Neuronal stem cell (in vitro differentiated cells): ENCODE measurements at regions not wholly inside any gene's neighbourhood (a gene's known extent, or its start where the extent isn't known, plus 50 kb on each side); places are given as distances from the start of the nearest gene placed in this dataset.

Experiments used
- DNase-seq: peaks from one replicate; pipeline ENCODE4 v3.0.0-alpha.2; 2013; ENCODE audit warnings: low spot score
- H2AFZ ChIP-seq: one replicate; pipeline ENCODE4 v1.6.1; 2013; ENCODE audit warnings: mild to moderate bottlenecking, low read length, inconsistent platforms
- H2AK5ac ChIP-seq: 2 replicates; pipeline ENCODE4 v1.6.1; 2013; ENCODE audit warnings: low read depth, mild to moderate bottlenecking, inconsistent platforms, low read length, moderate library complexity, mixed read lengths
- H2BK120ac ChIP-seq: 2 replicates; pipeline ENCODE4 v1.6.1; 2013; ENCODE audit warnings: low read depth, mild to moderate bottlenecking, inconsistent platforms, low read length, moderate library complexity, mixed read lengths
- H2BK12ac ChIP-seq: one replicate; pipeline ENCODE4 v1.6.1; 2013; ENCODE audit warnings: low read length, inconsistent platforms
- H2BK15ac ChIP-seq: 2 replicates; pipeline ENCODE4 v1.6.1; 2013; ENCODE audit warnings: mild to moderate bottlenecking, low read length, inconsistent platforms, mixed read lengths
- H2BK5ac ChIP-seq: one replicate; pipeline ENCODE4 v1.6.1; 2013; ENCODE audit warnings: inconsistent platforms, mild to moderate bottlenecking, low read length, moderate library complexity
- H3K14ac ChIP-seq: one replicate; pipeline ENCODE4 v1.6.1; 2013; ENCODE audit warnings: low read length, inconsistent platforms
- H3K18ac ChIP-seq: 2 replicates; pipeline ENCODE4 v1.6.1; 2013; ENCODE audit warnings: low read length, inconsistent platforms
- H3K23ac ChIP-seq: 2 replicates; pipeline ENCODE4 v1.6.1; 2013; ENCODE audit warnings: low read depth, mild to moderate bottlenecking, mixed read lengths, low read length, inconsistent platforms; ENCODE audit not compliant: poor library complexity
- H3K27ac ChIP-seq: replicated peaks from 3 replicates; pipeline ENCODE4 v1.5.1; 2013; ENCODE audit warnings: low read length, inconsistent platforms
- H3K27me3 ChIP-seq, 3 experiments: 2 replicates each; pipeline ENCODE4 v1.6.1; 2013; ENCODE audit warnings: low read length in 3 of 3, mild to moderate bottlenecking in 2 of 3, inconsistent platforms in 1 of 3, low read depth in 1 of 3, mixed read lengths in 1 of 3, moderate library complexity in 1 of 3; ENCODE audit not compliant: control insufficient read depth in 3 of 3, insufficient read depth in 3 of 3
- H3K36me3 ChIP-seq, 2 donors: replicated peaks in 1 of 2; 2 replicates each; pipeline ENCODE4 v1.6.1; 2013; ENCODE audit warnings: low read length in 2 of 2; ENCODE audit not compliant: control insufficient read depth in 2 of 2, insufficient read depth in 2 of 2
- H3K4ac ChIP-seq: 2 replicates; pipeline ENCODE4 v1.6.1; 2013; ENCODE audit warnings: inconsistent platforms, mild to moderate bottlenecking, low read length, moderate library complexity
- H3K4me1 ChIP-seq, 2 donors: 1 replicate in 1 of 2; 2 replicates in 1 of 2; pipeline ENCODE4 v1.6.1; 2013; ENCODE audit warnings: low read length in 2 of 2, low read depth in 1 of 2; ENCODE audit not compliant: control insufficient read depth in 2 of 2, insufficient read depth in 1 of 2
- H3K4me2 ChIP-seq: one replicate; pipeline ENCODE4 v1.6.1; 2013; ENCODE audit warnings: mild to moderate bottlenecking, low read length, inconsistent platforms; ENCODE audit not compliant: insufficient read depth, poor library complexity, severe bottlenecking
- H3K4me3 ChIP-seq, 2 donors: 2 replicates each; pipeline ENCODE4 v1.5.1; 2013; ENCODE audit warnings: low read length in 2 of 2, mild to moderate bottlenecking in 2 of 2, inconsistent platforms in 1 of 2, moderate library complexity in 1 of 2
- H3K79me1 ChIP-seq: one replicate; pipeline ENCODE4 v1.6.1; 2013; ENCODE audit warnings: low read depth, mild to moderate bottlenecking, inconsistent platforms, low read length, moderate library complexity
- H3K9ac ChIP-seq: one replicate; pipeline ENCODE4 v1.6.1; 2013; ENCODE audit warnings: mild to moderate bottlenecking, low read depth, low read length, inconsistent platforms; ENCODE audit not compliant: poor library complexity
- H3K9me3 ChIP-seq, 2 donors: replicated peaks in 1 of 2; 2 replicates each; pipeline versions ENCODE3 to v1.6.1; 2013; ENCODE audit warnings: low read length in 2 of 2, mild to moderate bottlenecking in 2 of 2, inconsistent platforms in 1 of 2, low read depth in 1 of 2, mixed read lengths in 1 of 2, moderate library complexity in 1 of 2; ENCODE audit not compliant: control insufficient read depth in 2 of 2, insufficient read depth in 1 of 2
- H4K8ac ChIP-seq: one replicate; pipeline ENCODE4 v1.6.1; 2013; ENCODE audit warnings: low read depth, mild to moderate bottlenecking, inconsistent platforms, low read length, moderate library complexity
- H4K91ac ChIP-seq: one replicate; pipeline ENCODE4 v1.6.1; 2013; ENCODE audit warnings: low read length, low read depth, mild to moderate bottlenecking, inconsistent platforms; ENCODE audit not compliant: poor library complexity
- WGBS, 2 donors: extraction: QIAGEN DNeasy Blood & Tissue Kit; methylation state at CpG; one replicate each; pipeline ENCODE4 v1.1.7; 2013; ENCODE audit warnings: missing lambda C conversion rate in 2 of 2, mixed read lengths in 1 of 2; ENCODE audit not compliant: insufficient read length in 2 of 2, insufficient replicate concordance in 1 of 2; ENCODE audit errors: extremely low coverage in 2 of 2; 5-methylcytosine and 5-hydroxymethylcytosine counted together

GRCh38 chr17:71232801-71233559 lies 887.8 kb upstream of the SOX9 start:
- WGBS, 2 donors: no CpG with 5 or more reads among the region's 9 CpGs
- Histone ChIP-seq H3K9ac (no peak overlapping the region), H3K4me1 (no peaks in the 10 kb centered on the region), H3K36me3 (no peaks in the 10 kb centered on the region), H3K79me1 (no peaks in the 10 kb centered on the region), H2BK120ac (no peak overlapping the region), H2AK5ac (no peak overlapping the region), H3K23ac (no peak overlapping the region), H4K91ac (no peak overlapping the region), H3K27me3 (no peaks in the 10 kb centered on the region), H3K9me3 (no peaks in the 10 kb centered on the region), H4K8ac (no peak overlapping the region), H2BK5ac (no peak overlapping the region), H3K4ac (no peak overlapping the region), H2BK15ac (no peak overlapping the region), H3K14ac (no peak overlapping the region), H2BK12ac (no peak overlapping the region), H3K4me3 (no peak overlapping the region), H3K27ac (no peak overlapping the region), H3K4me2 (no peak overlapping the region), H2AFZ (no peak overlapping the region), H3K18ac (no peak overlapping the region)
- DNase-seq: no peak

GRCh38 chr17:71234349-71234748 lies 886.5 kb upstream of the SOX9 start:
- H2BK12ac ChIP-seq: no peak overlapping the region
- no peak overlapping the region for H3K14ac ChIP-seq
- no peak overlapping the region for H2BK15ac ChIP-seq
- H3K4me1 ChIP-seq: no peaks in the 10 kb centered on the region
- no peak for DNase-seq
- no peak overlapping the region for H2AK5ac ChIP-seq
- no peak overlapping the region for H3K23ac ChIP-seq
- no peaks in the 10 kb centered on the region for H3K9me3 ChIP-seq
- H3K4ac ChIP-seq: no peak overlapping the region
- no peak overlapping the region for H3K4me2 ChIP-seq
- H3K27me3 ChIP-seq: no peaks in the 10 kb centered on the region
- H3K27ac ChIP-seq: no peak overlapping the region
- H3K18ac ChIP-seq: no peak overlapping the region
- no peaks in the 10 kb centered on the region for H3K36me3 ChIP-seq
- no peak overlapping the region for H4K8ac ChIP-seq
- H2AFZ ChIP-seq: no peak overlapping the region
- no peak overlapping the region for H3K9ac ChIP-seq
- H3K79me1 ChIP-seq: no peaks in the 10 kb centered on the region
- no CpG with 5 or more reads among the region's 7 CpGs for WGBS, 2 donors
- no peak overlapping the region for H2BK5ac ChIP-seq
- H4K91ac ChIP-seq: no peak overlapping the region
- no peak overlapping the region for H2BK120ac ChIP-seq
- H3K4me3 ChIP-seq: no peak overlapping the region

- no peak overlapping the region for H2BK12ac ChIP-seq
- no peaks in the 10 kb centered on the region for H3K79me1 ChIP-seq
- no peaks in the 10 kb centered on the region for H3K27me3 ChIP-seq
- H3K4me1 ChIP-seq: no peaks in the 10 kb centered on the region
- WGBS, 2 donors: no CpG with 5 or more reads among the region's 1 CpG
- no peak overlapping the region for H2BK120ac ChIP-seq
- no peak overlapping the region for H3K18ac ChIP-seq
- H3K4ac ChIP-seq: no peak overlapping the region
- no peaks in the 10 kb centered on the region for H3K9me3 ChIP-seq
- H4K8ac ChIP-seq: no peak overlapping the region
- no peak overlapping the region for H3K27ac ChIP-seq
- no peak overlapping the region for H2BK5ac ChIP-seq
- H3K23ac ChIP-seq: no peak overlapping the region
- H3K4me2 ChIP-seq: no peak overlapping the region
- H3K14ac ChIP-seq: no peak overlapping the region
- no peak overlapping the region for H3K9ac ChIP-seq
- no peak overlapping the region for H2BK15ac ChIP-seq
- no peak overlapping the region for H2AFZ ChIP-seq
- no peak overlapping the region for H2AK5ac ChIP-seq
- H4K91ac ChIP-seq: no peak overlapping the region
- H3K4me3 ChIP-seq: no peak overlapping the region
- no peaks in the 10 kb centered on the region for H3K36me3 ChIP-seq
- DNase-seq: no peak
Observed at GRCh38 chr17:71237903-71238538, 882.8 kb upstream of the SOX9 start.

- no peaks in the 10 kb centered on the region for H3K36me3 ChIP-seq
- no peak overlapping the region for H3K18ac ChIP-seq
- no peak overlapping the region for H2BK15ac ChIP-seq
- H3K14ac ChIP-seq: no peak overlapping the region
- H3K79me1 ChIP-seq: no peaks in the 10 kb centered on the region
- DNase-seq: no peak
- H3K9ac ChIP-seq: no peak overlapping the region
- H2BK12ac ChIP-seq: no peak overlapping the region
- H2AK5ac ChIP-seq: no peak overlapping the region
- no peaks in the 10 kb centered on the region for H3K9me3 ChIP-seq
- WGBS, 2 donors: no CpG with 5 or more reads among the region's 4 CpGs
- no peak overlapping the region for H3K4ac ChIP-seq
- no peaks in the 10 kb centered on the region for H3K4me1 ChIP-seq
- H4K91ac ChIP-seq: no peak overlapping the region
- no peak overlapping the region for H3K4me2 ChIP-seq
- no peak overlapping the region for H2BK120ac ChIP-seq
- no peak overlapping the region for H3K4me3 ChIP-seq
- no peak overlapping the region for H2AFZ ChIP-seq
- H4K8ac ChIP-seq: no peak overlapping the region
- H3K23ac ChIP-seq: no peak overlapping the region
- H2BK5ac ChIP-seq: no peak overlapping the region
- H3K27me3 ChIP-seq: no peaks in the 10 kb centered on the region
- no peak overlapping the region for H3K27ac ChIP-seq
Observed at GRCh38 chr17:71247441-71248015, 873.3 kb upstream of the SOX9 start.
